Small intestine (tissue), 7 donors: ENCODE measurements at regions not wholly inside any gene's neighbourhood (a gene's known extent, or its start where the extent isn't known, plus 50 kb on each side); places are given as distances from the start of the nearest gene placed in this dataset.

Experiments used
- DNase-seq, 2 donors: peaks; one replicate each; pipeline versions ENCODE4 v3.0.0 to v3.0.0-alpha.2; 2013
- FAIRE-seq: peaks from 2 replicates; lab custom pipeline; 2012; peaks lifted over from hg19 to GRCh38; lab: Jason Lieb, UNC
- H3K27ac ChIP-seq, 3 donors: one replicate each; pipeline ENCODE4 v1.5.1; 2013; ENCODE audit warnings: low read length in 2 of 3, mild to moderate bottlenecking in 2 of 3, control low read depth in 1 of 3, inconsistent platforms in 1 of 3, low read depth in 1 of 3, moderate library complexity in 1 of 3
- H3K27me3 ChIP-seq, 3 donors: one replicate each; pipeline ENCODE4 v1.6.1; 2013; ENCODE audit warnings: low read length in 3 of 3, inconsistent platforms in 1 of 3; ENCODE audit not compliant: control insufficient read depth in 3 of 3, insufficient read depth in 3 of 3
- H3K36me3 ChIP-seq, 3 donors: one replicate each; pipeline ENCODE4 v1.6.1; 2013; ENCODE audit warnings: low read length in 3 of 3, inconsistent platforms in 1 of 3, low read depth in 1 of 3, mild to moderate bottlenecking in 1 of 3, moderate library complexity in 1 of 3; ENCODE audit not compliant: control insufficient read depth in 3 of 3, insufficient read depth in 2 of 3
- H3K4me1 ChIP-seq, 3 donors: one replicate each; pipeline ENCODE4 v1.6.1; 2013; ENCODE audit warnings: low read length in 2 of 3, inconsistent platforms in 1 of 3, low read depth in 1 of 3, mild to moderate bottlenecking in 1 of 3, moderate library complexity in 1 of 3; ENCODE audit not compliant: control insufficient read depth in 3 of 3, insufficient read depth in 2 of 3
- H3K4me3 ChIP-seq, 3 donors: one replicate each; pipeline ENCODE4 v1.5.1; 2013; ENCODE audit warnings: low read length in 3 of 3, control low read depth in 1 of 3, inconsistent platforms in 1 of 3, low read depth in 1 of 3, mild to moderate bottlenecking in 1 of 3, moderate library complexity in 1 of 3
- H3K9me3 ChIP-seq, 2 donors: one replicate each; pipeline ENCODE4 v1.6.1; 2013; ENCODE audit warnings: low read depth in 1 of 2, low read length in 1 of 2; ENCODE audit not compliant: control insufficient read depth in 2 of 2, insufficient read depth in 1 of 2
- WGBS, 3 donors: extraction: QIAGEN DNeasy Blood & Tissue Kit; methylation state at CpG; one replicate each; pipeline ENCODE4 v1.1.7; 2013; 5-methylcytosine and 5-hydroxymethylcytosine counted together
- donor health status: healthy with polysubstance abuse.
- donor health status: control.
- donor health status: control.
- donor health status: Bipolar disorder and iron deficiency.
- donor health status: healthy.

- H3K27me3 ChIP-seq = no peaks in the 10 kb centered on the region
- H3K4me3 ChIP-seq = no peak overlapping the region
- H3K36me3 ChIP-seq = no peaks in the 10 kb centered on the region
- no peak for FAIRE-seq
- 92 to 100% (median 97%) methylated on average over 1 of the region's 1 CpG for WGBS, 3 donors
- peaks cover 0 to 11% (median 2%) of the 10 kb centered on the region in 3 donors for H3K4me1 ChIP-seq
- DNase-seq = no peak
- no peak overlapping the region for H3K27ac ChIP-seq
- H3K9me3 ChIP-seq = peaks cover 0 to 20% of the 10 kb centered on the region in 2 donors
Measured at GRCh38 chr15:67905628-67906027, 65.8 kb upstream of the RNU6-1 start.

- Histone ChIP-seq H3K27ac (no peak overlapping the region), H3K27me3 (no peaks in the 10 kb centered on the region), H3K4me1 (peaks cover 0 to 8% (median 2%) of the 10 kb centered on the region in 3 donors), H3K4me3 (no peak overlapping the region), H3K9me3 (peaks cover 0 to 20% of the 10 kb centered on the region in 2 donors), H3K36me3 (no peaks in the 10 kb centered on the region)
- no peak for DNase-seq
- no peak for FAIRE-seq
Measured at GRCh38 chr15:67906382-67906781, 66.5 kb upstream of the RNU6-1 start.

GRCh38 chr15:67907184-67907723 is 67.4 kb upstream of the RNU6-1 start:
- Histone ChIP-seq H3K36me3 (no peaks in the 10 kb centered on the region), H3K27ac (no peak overlapping the region), H3K9me3 (peaks cover 0 to 20% of the 10 kb centered on the region in 2 donors), H3K4me3 (no peak overlapping the region), H3K4me1 (peaks cover 0 to under 1% (median 0%) of the 10 kb centered on the region in 3 donors), H3K27me3 (no peaks in the 10 kb centered on the region)
- no peak for DNase-seq
- no peak for FAIRE-seq
- WGBS, 3 donors = 85 to 98% (median 86%) methylated on average over 2 of the region's 2 CpGs

GRCh38 chr15:67908756-67909155 is 68.9 kb upstream of the RNU6-1 start:
- no peak overlapping the region for H3K4me3 ChIP-seq
- no peaks in the 10 kb centered on the region for H3K27me3 ChIP-seq
- DNase-seq = no peak
- no peaks in the 10 kb centered on the region for H3K36me3 ChIP-seq
- 82 to 90% (median 87%) methylated on average over 2 of the region's 2 CpGs for WGBS, 3 donors
- H3K4me1 ChIP-seq = no peaks in the 10 kb centered on the region
- H3K9me3 ChIP-seq = peaks cover 0 to 15% of the 10 kb centered on the region in 2 donors
- H3K27ac ChIP-seq = no peak overlapping the region
- no peak for FAIRE-seq

- no peaks in the 10 kb centered on the region for H3K36me3 ChIP-seq
- H3K27me3 ChIP-seq = no peaks in the 10 kb centered on the region
- H3K4me3 ChIP-seq = no peak overlapping the region
- H3K4me1 ChIP-seq = peaks cover 0 to 23% (median 0%) of the 10 kb centered on the region in 3 donors
- peaks cover 0 to 15% of the 10 kb centered on the region in 2 donors for H3K9me3 ChIP-seq
- H3K27ac ChIP-seq = no peak overlapping the region
- FAIRE-seq (no peak), DNase-seq (no peak)
- WGBS, 3 donors = 0 to 2% (median 0%) methylated on average over 1 of the region's 1 CpG
Measured at GRCh38 chr15:67911727-67912126, 71.9 kb upstream of the RNU6-1 start.

- Histone ChIP-seq H3K27me3 (no peaks in the 10 kb centered on the region), H3K9me3 (peaks cover 0 to 23% of the 10 kb centered on the region in 2 donors), H3K4me3 (no peak overlapping the region), H3K27ac (no peak overlapping the region), H3K4me1 (peaks cover 0 to 33% (median 0%) of the 10 kb centered on the region in 3 donors), H3K36me3 (peaks cover 0 to 3% (median 0%) of the 10 kb centered on the region in 3 donors)
- 90 to 94% (median 92%) methylated on average over 1 of the region's 1 CpG for WGBS, 3 donors
- FAIRE-seq = no peak
- DNase-seq = no peak
Measured at GRCh38 chr15:67914028-67914427, 74.2 kb upstream of the RNU6-1 start.

GRCh38 chr15:67914537-67915460 is 75.0 kb upstream of the RNU6-1 start:
- Histone ChIP-seq H3K4me1 (peaks cover 0 to 33% (median 0%) of the 10 kb centered on the region in 3 donors), H3K36me3 (peaks cover 0 to 3% (median 0%) of the 10 kb centered on the region in 3 donors), H3K4me3 (no peak overlapping the region), H3K27me3 (no peaks in the 10 kb centered on the region), H3K27ac (peak overlapping the region in 2 of 3 donors; percentile 16 to 64), H3K9me3 (peaks cover 0 to 19% of the 10 kb centered on the region in 2 donors)
- DNase-seq (peak; percentile 25 to 68), FAIRE-seq (no peak)
- 53 to 71% (median 62%) methylated on average over 6 of the region's 6 CpGs for WGBS, 3 donors

GRCh38 chr15:67915461-67916374 is 75.9 kb upstream of the RNU6-1 start:
- peaks cover 0 to 3% (median 0%) of the 10 kb centered on the region in 3 donors for H3K36me3 ChIP-seq
- peak; percentile 57 to 78 for DNase-seq
- no peak for FAIRE-seq
- no peak overlapping the region for H3K4me3 ChIP-seq
- H3K27ac ChIP-seq = peak overlapping the region in 2 of 3 donors; percentile 52 to 64
- H3K9me3 ChIP-seq = peaks cover 0 to 14% of the 10 kb centered on the region in 2 donors
- 16 to 34% (median 25%) methylated on average over 7 of the region's 7 CpGs for WGBS, 3 donors
- H3K27me3 ChIP-seq = no peaks in the 10 kb centered on the region
- peaks cover 0 to 33% (median 0%) of the 10 kb centered on the region in 3 donors for H3K4me1 ChIP-seq
